GM23338 (cell line): ENCODE measurements at regions not wholly inside any gene's neighbourhood (a gene's known extent, or its start where the extent isn't known, plus 50 kb on each side); places are given as distances from the start of the nearest gene placed in this dataset.
A peak's percentile ranks its signal among the peaks of the same experiment; 100 is the strongest.

Experiments
- ATAC-seq: fragments of 200-7000 bp; cut with Tn5 transposase; 3 replicates; pipeline ENCODE4 v1.9.1; 2020
- DNase-seq: peaks from one replicate; pipeline ENCODE4 v3.0.0-alpha.2; 2015; ENCODE audit warnings: low spot score
- H2AFZ ChIP-seq: fragments of 200-600 bp; sonication (generic); 2 replicates; pipeline ENCODE4 v1.8.0; 2016; ENCODE audit warnings: antibody characterized with exemption, mild to moderate bottlenecking, moderate library complexity
- H3F3A ChIP-seq: fragments of 200-600 bp; sonication (generic); replicated peaks from 2 replicates; pipeline ENCODE4 v1.8.0; 2017; ENCODE audit warnings: antibody characterized with exemption, mixed run types, low read depth
- H3K27ac ChIP-seq: fragments of 200-600 bp; sonication (generic); 2 replicates; pipeline ENCODE4 v1.6.1; 2016; ENCODE audit warnings: low read depth
- H3K27me3 ChIP-seq: fragments of 200-600 bp; sonication (generic); 2 replicates; pipeline ENCODE4 v1.8.0; 2016; ENCODE audit warnings: mild to moderate bottlenecking, mixed run types, moderate library complexity; ENCODE audit not compliant: insufficient read depth
- H3K36me3 ChIP-seq: fragments of 200-600 bp; sonication (generic); 2 replicates; pipeline ENCODE4 v1.8.0; 2016; ENCODE audit warnings: mild to moderate bottlenecking; ENCODE audit not compliant: insufficient read depth
- H3K4me1 ChIP-seq: fragments of 200-600 bp; sonication (generic); 2 replicates; pipeline ENCODE4 v1.8.0; 2016; ENCODE audit warnings: mild to moderate bottlenecking, moderate library complexity; ENCODE audit not compliant: insufficient read depth
- H3K4me2 ChIP-seq: fragments of 200-600 bp; sonication (generic); 2 replicates; pipeline ENCODE4 v1.7.1; 2017; ENCODE audit warnings: mixed run types
- H3K4me3 ChIP-seq: fragments of 200-600 bp; sonication (generic); 2 replicates; pipeline ENCODE4 v1.6.1; 2016; ENCODE audit warnings: mixed run types
- H3K79me2 ChIP-seq: fragments of 200-600 bp; sonication (generic); replicated peaks from 2 replicates; pipeline ENCODE4 v1.8.0; 2017; ENCODE audit warnings: mild to moderate bottlenecking; ENCODE audit not compliant: insufficient read depth
- H3K9me2 ChIP-seq: fragments of 200-600 bp; sonication (generic); 2 replicates; pipeline ENCODE4 v1.8.0; 2017; ENCODE audit not compliant: insufficient read depth
- H4K20me1 ChIP-seq: fragments of 200-600 bp; sonication (generic); replicated peaks from 2 replicates; pipeline ENCODE4 v1.8.0; 2017; ENCODE audit warnings: mild to moderate bottlenecking; ENCODE audit not compliant: insufficient read depth
- H3K27ac Mint-ChIP-seq: 2 replicates; pipeline ENCODE4 v1.8.0; 2020; ENCODE audit warnings: inconsistent platforms, mild to moderate bottlenecking, moderate library complexity, mixed read lengths
- H3K27me3 Mint-ChIP-seq: 3 replicates; pipeline ENCODE4 v1.8.0; 2022; ENCODE audit warnings: low read depth, mild to moderate bottlenecking, moderate library complexity, mixed read lengths, inconsistent platforms; ENCODE audit not compliant: insufficient read depth, poor library complexity
- H3K36me3 Mint-ChIP-seq: 3 replicates; pipeline ENCODE4 v1.8.0; 2021; ENCODE audit warnings: low read depth, mild to moderate bottlenecking, inconsistent platforms, moderate library complexity, mixed read lengths
- H3K4me1 Mint-ChIP-seq: 3 replicates; pipeline ENCODE4 v1.8.0; 2020; ENCODE audit warnings: mild to moderate bottlenecking, inconsistent platforms, mixed read lengths
- H3K4me3 Mint-ChIP-seq: 3 replicates; pipeline ENCODE4 v1.8.0; 2021; ENCODE audit warnings: moderate library complexity, mild to moderate bottlenecking, inconsistent platforms, mixed read lengths
- H3K9me3 Mint-ChIP-seq: 3 replicates; pipeline ENCODE4 v1.8.0; 2020; ENCODE audit warnings: moderate library complexity, mild to moderate bottlenecking, inconsistent platforms, mixed read lengths
- CREB1 ChIP-seq: fragments of 250-450 bp; sonication (Bioruptor Pico); IDR thresholded peaks from 2 replicates; pipeline ENCODE4 v1.5.0; 2020; ENCODE audit warnings: low read depth, mild to moderate bottlenecking, moderate library complexity
- CTCF ChIP-seq, 2 experiments: fragments of 200-600 bp in 1 of 2; sonication (generic) in 1 of 2; conservative IDR thresholded peaks; 2 replicates each; pipeline versions ENCODE4 v1.5.1 to v1.6.1; 2016 to 2017; ENCODE audit warnings: antibody characterized with exemption in 2 of 2, low read depth in 2 of 2, mild to moderate bottlenecking in 2 of 2, moderate library complexity in 1 of 2
- ETS1 ChIP-seq: IDR thresholded peaks from 2 replicates; pipeline ENCODE4 v1.6.1; 2016; ENCODE audit warnings: antibody characterized with exemption
- EZH2 ChIP-seq: fragments of 200-600 bp; sonication (generic); IDR thresholded peaks from one replicate; pipeline ENCODE4 v1.8.0; 2017; ENCODE audit warnings: antibody characterized with exemption, mild to moderate bottlenecking, low read depth; ENCODE audit not compliant: unreplicated experiment
- EZH2phosphoT487 ChIP-seq: fragments of 200-600 bp; sonication (generic); IDR thresholded peaks from one replicate; pipeline ENCODE4 v1.8.1; 2018; ENCODE audit warnings: antibody characterized with exemption; ENCODE audit not compliant: unreplicated experiment
- JUNB ChIP-seq: IDR thresholded peaks from one replicate; pipeline ENCODE4 v1.6.1; 2016; ENCODE audit warnings: antibody characterized with exemption; ENCODE audit not compliant: unreplicated experiment
- NANOG ChIP-seq: IDR thresholded peaks from 2 replicates; pipeline ENCODE4 v1.6.1; 2016; ENCODE audit warnings: antibody characterized with exemption, borderline replicate concordance
- POLR2AphosphoS5 ChIP-seq: IDR thresholded peaks from 2 replicates; pipeline ENCODE4 v1.6.1; 2016; ENCODE audit warnings: antibody characterized with exemption, low read depth
- STAT1 ChIP-seq: IDR thresholded peaks from one replicate; pipeline ENCODE4 v1.6.1; 2016; ENCODE audit warnings: antibody characterized with exemption; ENCODE audit not compliant: unreplicated experiment
- ZNF114 ChIP-seq: fragments of 250-450 bp; sonication (Bioruptor Pico); IDR thresholded peaks from 2 replicates; pipeline ENCODE4 v1.5.0; 2020; ENCODE audit warnings: mild to moderate bottlenecking, moderate library complexity
- ZNF331 ChIP-seq: fragments of 250-450 bp; sonication (Bioruptor Pico); IDR thresholded peaks from 2 replicates; pipeline ENCODE4 v1.5.0; 2020; ENCODE audit warnings: low read depth, mild to moderate bottlenecking, moderate library complexity
- ZNF462 ChIP-seq: fragments of 250-450 bp; sonication (Bioruptor Pico); IDR thresholded peaks from 2 replicates; pipeline ENCODE4 v1.5.0; 2020; ENCODE audit warnings: mild to moderate bottlenecking, moderate library complexity
- TF ChIP-seq, protein P1 (sequence below): IDR thresholded peaks from one replicate; pipeline ENCODE4 v1.6.1; 2018; ENCODE audit warnings: antibody characterized with exemption; ENCODE audit not compliant: unreplicated experiment

GRCh38 chr5:71838286-71838685 lies 119.2 kb downstream of the CARTPT start:
- no peaks in the 10 kb centered on the region for H3K27me3 Mint-ChIP-seq
- peaks cover 8% of the 10 kb centered on the region for H3K4me1 Mint-ChIP-seq
- DNase-seq, result no peak
- no peaks in the 10 kb centered on the region for H3K27me3 ChIP-seq
- H3K27ac ChIP-seq, result no peak overlapping the region
- no peaks in the 10 kb centered on the region for H3K36me3 ChIP-seq
- no peaks in the 10 kb centered on the region for H3K79me2 ChIP-seq
- H3K9me2 ChIP-seq, result no peaks in the 10 kb centered on the region; the same call in 1 of the 2 replicates
- H3K27ac Mint-ChIP-seq, result no peak overlapping the region
- TF ChIP-seq NANOG (no peak), EZH2 (no peak), ZNF331 (CRISPR knock-in tag) (no peak), ETS1 (no peak), CTCF (conservative IDR thresholded peaks at IDR 0.05; ENCODE audit: low read depth in 2 of 2) (no peak), JUNB (no peak), CREB1 (CRISPR knock-in tag) (no peak), POLR2AphosphoS5 (no peak), ZNF114 (no peak), EZH2phosphoT487 (no peak), STAT1 (no peak), ZNF462 (CRISPR knock-in tag) (no peak)
- TF ChIP-seq, protein P1, sequence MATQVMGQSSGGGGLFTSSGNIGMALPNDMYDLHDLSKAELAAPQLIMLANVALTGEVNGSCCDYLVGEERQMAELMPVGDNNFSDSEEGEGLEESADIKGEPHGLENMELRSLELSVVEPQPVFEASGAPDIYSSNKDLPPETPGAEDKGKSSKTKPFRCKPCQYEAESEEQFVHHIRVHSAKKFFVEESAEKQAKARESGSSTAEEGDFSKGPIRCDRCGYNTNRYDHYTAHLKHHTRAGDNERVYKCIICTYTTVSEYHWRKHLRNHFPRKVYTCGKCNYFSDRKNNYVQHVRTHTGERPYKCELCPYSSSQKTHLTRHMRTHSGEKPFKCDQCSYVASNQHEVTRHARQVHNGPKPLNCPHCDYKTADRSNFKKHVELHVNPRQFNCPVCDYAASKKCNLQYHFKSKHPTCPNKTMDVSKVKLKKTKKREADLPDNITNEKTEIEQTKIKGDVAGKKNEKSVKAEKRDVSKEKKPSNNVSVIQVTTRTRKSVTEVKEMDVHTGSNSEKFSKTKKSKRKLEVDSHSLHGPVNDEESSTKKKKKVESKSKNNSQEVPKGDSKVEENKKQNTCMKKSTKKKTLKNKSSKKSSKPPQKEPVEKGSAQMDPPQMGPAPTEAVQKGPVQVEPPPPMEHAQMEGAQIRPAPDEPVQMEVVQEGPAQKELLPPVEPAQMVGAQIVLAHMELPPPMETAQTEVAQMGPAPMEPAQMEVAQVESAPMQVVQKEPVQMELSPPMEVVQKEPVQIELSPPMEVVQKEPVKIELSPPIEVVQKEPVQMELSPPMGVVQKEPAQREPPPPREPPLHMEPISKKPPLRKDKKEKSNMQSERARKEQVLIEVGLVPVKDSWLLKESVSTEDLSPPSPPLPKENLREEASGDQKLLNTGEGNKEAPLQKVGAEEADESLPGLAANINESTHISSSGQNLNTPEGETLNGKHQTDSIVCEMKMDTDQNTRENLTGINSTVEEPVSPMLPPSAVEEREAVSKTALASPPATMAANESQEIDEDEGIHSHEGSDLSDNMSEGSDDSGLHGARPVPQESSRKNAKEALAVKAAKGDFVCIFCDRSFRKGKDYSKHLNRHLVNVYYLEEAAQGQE, result no peak
- H3K4me2 ChIP-seq, result no peak overlapping the region
- peak overlapping the region; percentile 69; the same call in 1 of the 2 replicates for H2AFZ ChIP-seq
- H4K20me1 ChIP-seq, result no peaks in the 10 kb centered on the region
- no peaks in the 10 kb centered on the region for H3K4me1 ChIP-seq
- H3K4me3 ChIP-seq, result no peak overlapping the region
- no peak overlapping the region for H3K4me3 Mint-ChIP-seq
- H3K9me3 Mint-ChIP-seq, result peaks cover 3% of the 10 kb centered on the region; the same call in 1 of the 3 replicates
- H3F3A ChIP-seq, result no peaks in the 10 kb centered on the region
- ATAC-seq, result no peak
- no peaks in the 10 kb centered on the region for H3K36me3 Mint-ChIP-seq
